NCI-H69 (cell line): ENCODE measurements at regions not wholly inside any gene's neighbourhood (a gene's known extent, or its start where the extent isn't known, plus 50 kb on each side); places are given as distances from the start of the nearest gene placed in this dataset.
"Not testable (repeated sequence)": the region's sequence is repeated elsewhere in the genome, so short reads cannot be mapped to it uniquely, and the experiment has no call there.

Experiments used
- DNase-seq: peaks from one replicate; lab custom pipeline; 2025; lab: John Stamatoyannopoulos, UW

DNA sequence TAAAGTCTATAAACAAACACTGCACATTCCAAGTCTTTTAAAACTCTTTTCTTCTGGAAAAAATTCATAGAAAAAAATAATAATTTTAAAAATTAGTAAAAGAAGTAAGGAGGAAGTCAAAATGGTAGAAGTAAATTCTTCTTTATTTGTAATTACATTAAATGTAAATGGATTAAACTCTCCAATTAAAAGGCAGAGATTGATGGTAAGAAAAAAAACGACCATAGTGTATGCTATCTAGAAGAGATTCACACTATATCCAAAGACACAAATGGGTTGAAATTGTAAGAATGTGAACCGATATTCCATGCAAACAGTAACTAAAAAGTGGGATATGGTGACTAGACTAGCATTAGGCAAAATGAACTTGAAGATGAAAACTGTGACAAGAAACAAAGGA is 1196.1 kb upstream of the CDH2 start:
- no peak for DNase-seq

DNA sequence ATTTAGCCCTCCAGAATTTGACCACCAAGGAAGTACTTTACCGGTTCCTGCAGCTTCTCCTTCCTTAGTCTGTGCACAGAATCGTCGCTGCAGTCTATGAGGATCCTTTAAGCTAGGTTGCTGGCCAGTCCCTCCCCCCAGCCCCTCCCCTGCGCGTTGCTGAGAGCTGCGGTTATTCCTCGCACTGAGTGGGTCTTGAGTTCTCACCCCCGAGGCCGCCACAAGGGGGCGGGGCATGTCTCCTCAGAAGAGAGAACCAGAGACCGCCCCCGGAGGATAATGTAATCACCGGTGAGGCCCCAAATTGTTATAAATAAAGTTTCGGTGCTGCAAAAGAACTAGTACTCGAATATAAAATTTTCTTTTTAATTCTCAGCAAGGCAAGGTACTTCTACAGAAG is 1184.9 kb upstream of the CDH2 start:
- no peak for DNase-seq

DNA sequence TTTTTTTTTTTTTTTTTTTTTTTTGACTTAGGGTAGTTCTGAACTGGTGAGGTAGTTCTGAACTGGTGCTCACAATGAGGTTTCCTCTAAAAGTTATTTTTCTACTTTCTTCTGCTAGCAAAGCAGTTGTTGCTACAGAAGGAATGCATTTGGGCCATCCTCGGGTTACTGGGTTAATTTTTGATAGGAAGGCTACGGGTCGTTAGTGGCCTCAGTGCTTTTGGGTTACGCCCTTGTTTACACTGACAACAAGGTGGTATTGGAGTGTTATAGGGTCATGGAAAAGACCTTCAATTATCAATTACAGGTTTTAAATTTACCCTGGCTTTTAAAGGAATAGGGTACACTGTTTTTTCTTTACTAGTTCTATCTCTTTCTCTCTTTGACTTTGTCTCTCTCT is 1183.7 kb upstream of the CDH2 start:
- not testable (repeated sequence) for DNase-seq

DNA sequence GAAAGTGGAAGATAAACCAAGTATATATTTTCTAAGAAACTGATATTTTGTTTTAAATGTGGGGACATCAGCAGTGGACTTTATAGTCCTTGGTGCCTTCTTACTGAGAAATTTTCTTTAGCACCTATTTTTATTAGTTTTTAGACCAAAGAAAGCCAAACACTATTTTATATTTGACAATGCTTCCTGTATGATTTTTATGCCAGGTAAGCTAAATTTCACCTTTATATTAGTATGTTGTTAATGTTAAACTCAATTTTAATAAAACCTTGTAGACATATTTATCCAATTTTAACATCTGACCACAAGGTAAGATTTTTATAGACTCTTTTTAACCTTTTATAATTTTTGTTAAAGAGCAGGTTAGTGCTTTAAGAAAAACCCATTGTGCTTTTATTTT is 1182.3 kb upstream of the CDH2 start:
- DNase-seq, result not testable (repeated sequence)

DNA sequence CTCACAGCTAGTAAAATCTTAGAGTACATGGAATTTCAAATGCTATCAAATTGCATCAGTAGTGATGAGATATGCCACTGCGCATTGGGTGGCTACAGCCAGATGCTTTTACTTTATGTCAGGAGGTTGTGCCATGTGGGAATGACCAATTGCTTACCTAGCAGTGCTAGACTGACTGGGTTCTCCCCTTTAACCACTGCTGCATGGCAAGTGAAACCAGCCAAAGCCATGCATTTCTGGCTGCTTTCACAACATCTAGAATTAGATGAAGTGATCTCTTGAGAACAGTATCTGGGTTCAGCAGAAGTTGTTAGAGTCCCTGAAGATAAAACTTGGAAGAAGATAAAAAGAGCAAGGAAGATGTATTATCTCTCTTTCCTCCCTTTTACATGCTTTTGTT is 1174.2 kb upstream of the CDH2 start:
- no peak for DNase-seq

DNA sequence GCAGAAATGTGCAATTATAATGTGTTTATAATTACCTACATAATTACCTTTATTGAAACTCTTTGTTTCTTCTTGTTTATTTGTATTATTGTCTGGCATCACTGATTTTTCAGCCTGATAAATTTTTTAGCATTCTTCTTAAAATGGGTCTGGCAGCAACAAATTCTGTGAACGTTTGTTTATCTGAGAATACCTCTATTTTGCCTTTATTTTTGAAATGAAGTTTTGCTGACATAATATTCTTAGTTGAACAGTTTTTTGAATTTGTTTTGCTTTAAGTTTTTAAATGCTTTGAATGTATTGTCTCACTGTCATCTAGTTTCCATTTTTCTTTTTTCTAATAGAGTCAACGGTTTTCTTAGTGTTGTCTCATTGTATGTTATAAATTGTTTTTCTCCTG is 1152.0 kb upstream of the CDH2 start:
- DNase-seq, result no peak

DNA sequence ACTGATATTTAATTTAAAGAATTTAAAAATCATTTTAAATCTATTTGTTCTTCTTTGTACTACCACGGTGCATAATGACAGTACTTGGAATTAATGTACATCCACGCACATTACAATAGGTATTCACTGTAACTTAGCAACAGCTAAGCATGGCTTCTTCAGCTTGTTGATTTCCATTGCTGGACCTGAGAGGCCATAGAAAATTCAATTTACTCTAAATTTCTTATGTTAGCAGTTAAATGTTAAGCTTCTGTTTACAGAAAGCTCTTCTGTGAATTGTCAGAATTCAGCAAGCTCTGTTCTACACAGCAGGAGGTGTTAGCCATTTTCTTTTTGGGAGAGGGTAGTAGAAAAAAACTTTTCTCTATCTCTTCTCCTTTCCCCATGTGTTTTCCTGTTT is 1149.3 kb upstream of the CDH2 start:
- DNase-seq, result peak; percentile 58

DNA sequence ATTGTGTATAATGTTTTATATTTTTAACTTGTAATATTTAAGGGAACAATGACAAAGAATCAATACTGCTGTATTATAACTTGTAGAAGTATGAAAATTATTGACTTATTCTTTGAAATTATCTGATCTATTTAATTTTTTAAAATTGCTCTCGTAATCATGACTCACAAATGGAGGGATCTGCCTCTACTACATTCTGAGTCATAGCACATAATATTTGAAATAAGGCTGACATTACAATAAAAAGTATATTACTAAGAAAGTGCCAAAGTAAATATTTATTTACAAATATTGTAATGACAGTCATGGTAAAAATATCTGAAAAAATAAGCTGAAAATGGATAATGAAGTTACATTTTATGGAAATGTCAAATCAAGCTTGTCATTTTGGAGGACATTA is 1144.6 kb upstream of the CDH2 start:
- no peak for DNase-seq

DNA sequence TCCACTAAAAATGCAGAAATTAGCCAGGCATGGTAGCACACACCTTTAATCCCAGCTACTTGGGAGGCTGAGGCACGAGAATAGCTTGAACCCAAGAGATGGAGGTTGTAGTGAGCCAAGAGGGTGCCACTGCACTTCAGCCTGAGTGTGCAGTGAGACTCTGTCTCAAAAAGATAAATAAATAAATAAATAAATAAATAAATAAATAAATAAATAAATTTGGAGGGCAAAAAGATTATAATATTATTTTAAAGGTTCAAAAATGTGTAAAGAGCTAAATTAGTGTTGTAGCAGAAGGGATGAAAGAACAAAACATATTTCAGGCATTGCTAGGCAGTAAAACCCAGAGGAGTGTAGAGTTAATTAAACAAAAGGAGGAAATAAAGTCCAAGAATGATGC is 1136.4 kb upstream of the CDH2 start:
- DNase-seq, result no peak

DNA sequence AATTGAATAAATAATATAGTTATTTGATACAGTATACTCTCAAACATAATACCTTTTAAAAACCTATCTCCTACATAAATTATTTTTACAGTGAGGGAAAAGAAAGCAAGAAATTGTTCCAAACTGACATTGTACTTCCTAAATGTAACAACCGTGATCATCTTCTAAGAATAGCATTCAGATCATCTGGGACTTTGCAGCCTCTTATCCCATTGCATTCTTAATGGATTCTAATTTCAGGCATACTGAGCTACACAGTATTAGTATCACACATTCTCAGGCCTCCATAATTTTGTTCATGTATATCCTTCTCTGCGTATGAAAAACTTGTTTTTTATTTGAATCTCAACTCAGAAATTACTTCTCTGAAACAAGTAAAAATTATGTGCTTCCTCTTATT is 1134.7 kb upstream of the CDH2 start:
- no peak for DNase-seq

DNA sequence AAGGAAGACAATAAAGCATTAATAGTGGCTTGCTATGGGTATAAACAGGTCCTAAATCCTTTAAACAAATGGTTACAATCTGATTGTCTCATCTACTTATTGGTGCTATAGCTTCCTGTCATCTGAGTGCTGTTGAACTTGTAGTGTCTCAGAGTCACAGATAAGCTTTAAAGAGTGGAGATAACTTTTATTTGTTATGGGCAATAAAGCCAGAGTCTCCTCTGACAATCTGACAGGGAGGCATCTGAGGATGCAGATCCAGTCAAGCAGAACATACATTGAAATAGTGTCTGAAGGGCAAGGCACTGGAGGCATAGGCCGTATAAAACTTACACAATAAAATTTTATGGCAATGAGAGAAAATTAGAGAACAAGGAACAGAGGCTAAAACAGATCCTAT is 1132.4 kb upstream of the CDH2 start:
- DNase-seq, result peak; percentile 46

DNA sequence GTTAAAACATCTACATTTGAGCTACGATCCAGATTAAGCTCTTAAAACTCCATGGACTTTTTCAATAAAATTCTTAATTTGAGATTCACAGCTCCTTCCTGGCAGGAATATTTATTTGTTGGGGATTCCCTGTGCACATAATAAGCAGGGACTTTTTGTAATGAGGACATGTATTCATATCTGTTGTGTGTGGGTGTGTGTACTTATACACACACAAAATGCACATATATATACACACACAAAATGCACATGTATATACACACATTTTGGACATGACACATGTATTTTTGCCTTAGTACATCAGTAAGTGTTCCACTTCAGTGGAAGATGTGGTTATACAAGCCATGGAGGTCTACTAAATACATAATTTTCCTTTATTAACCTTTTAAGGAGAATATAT is 1131.1 kb upstream of the CDH2 start:
- DNase-seq, result no peak

DNA sequence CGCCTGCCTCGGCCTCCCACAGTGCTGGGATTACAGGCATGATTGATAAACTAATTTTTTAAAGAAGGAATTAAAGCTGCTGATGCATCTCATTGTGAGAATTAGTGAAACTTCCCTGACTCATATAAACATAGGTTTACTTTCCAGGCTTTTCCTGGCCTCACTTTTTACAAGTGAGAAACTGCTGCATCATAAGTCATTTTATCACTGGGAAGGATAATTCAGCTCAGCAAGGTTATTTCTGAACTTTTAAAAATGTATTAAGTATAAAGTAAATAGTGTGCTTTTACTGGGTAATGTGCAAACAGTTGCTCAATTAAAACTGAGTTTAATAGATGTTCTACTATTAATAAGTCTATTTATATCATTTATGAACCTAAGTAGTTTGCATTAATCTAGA is 1130.3 kb upstream of the CDH2 start:
- no peak for DNase-seq

DNA sequence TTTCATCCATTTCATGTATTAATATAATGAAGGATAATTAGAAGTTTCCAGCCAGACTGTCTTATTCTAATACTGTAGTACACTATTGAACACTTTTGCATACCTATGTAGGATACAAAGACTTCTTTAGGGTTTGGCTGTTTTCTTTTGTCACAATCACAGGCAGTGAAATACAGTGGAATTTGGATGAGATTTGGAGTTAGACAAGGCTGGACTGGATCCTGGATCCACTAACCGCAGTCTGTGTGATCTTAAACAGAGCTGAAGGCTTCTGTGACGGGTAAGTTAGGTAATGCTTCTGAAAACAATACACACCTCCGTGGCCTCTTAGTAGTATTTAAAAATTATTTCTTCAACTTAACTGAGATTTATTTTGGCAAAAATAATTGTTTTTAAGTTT is 1128.6 kb upstream of the CDH2 start:
- DNase-seq, result no peak

DNA sequence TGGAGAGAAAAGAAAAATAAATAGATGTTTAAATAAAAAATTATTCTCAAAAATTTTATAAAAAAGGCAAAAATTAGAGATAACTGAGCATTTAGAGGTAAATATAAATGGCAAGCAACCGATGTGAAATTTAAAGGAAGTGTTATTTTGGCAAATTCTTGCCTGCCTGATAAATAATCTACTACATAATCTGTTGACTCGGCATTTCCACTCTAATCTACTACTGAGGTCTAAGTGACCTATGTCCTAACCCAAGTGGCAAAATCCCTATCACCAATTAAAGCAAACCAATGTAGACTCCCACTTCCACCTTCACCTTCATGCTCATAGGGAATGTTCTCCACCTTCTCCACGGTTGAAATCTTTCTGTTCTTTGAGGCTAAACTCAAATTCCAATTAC is 1124.1 kb upstream of the CDH2 start:
- DNase-seq, result no peak

DNA sequence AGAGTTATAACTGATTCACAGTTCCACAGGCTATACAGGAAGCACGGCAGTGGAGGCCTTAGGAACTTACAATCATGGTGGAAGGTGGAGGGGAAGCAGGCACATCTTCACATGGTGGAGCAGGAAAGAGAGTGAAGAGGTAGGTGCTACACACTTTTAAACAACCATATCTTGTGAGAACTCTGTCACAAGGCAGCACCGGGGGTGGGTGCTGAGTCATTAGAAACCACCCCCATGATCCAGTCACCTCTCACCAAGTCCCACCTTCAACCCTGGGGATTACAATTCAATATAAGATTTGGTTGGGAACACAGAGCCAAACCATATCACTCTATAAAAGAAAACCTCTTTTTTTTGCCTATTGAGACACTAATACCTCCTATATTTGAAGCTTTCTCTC is 1108.5 kb upstream of the CDH2 start:
- DNase-seq, result no peak

DNA sequence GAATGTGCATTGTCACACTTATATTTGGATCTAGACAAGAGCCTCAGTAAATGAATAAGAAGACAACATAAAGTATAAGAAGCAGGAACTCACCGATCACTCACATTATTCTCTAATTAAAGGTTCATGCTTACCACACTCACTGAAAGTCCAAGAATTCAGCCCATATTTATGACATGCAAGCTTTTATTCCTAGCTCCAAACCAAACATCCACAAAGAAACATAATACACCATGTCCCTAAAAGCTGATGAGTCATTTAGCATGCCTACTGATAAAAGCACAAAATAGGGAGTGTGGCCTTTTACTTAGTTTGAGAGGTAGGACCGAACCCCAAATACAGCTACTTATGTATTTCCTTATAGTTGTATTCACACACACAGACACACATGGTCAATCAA is 1094.6 kb upstream of the CDH2 start:
- peak; percentile 13 for DNase-seq

DNA sequence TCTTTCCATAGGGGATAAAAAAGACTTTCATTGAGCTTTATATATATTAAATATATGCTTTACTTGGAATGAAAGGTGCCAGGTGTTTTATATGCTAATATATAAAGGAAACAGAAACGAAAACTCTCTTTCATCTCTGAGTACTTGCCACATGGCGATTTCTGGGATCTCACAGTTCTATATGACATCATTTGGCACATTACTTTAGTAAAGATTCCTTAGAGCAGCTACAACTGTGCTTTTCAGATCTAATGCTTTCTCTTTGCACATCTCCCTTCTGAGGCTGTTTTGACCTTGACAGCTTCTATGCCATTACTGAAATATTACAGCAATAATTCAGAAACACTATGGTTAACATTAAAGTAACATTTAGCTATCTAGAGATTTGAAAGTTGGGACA is 1082.9 kb upstream of the CDH2 start:
- no peak for DNase-seq

DNA sequence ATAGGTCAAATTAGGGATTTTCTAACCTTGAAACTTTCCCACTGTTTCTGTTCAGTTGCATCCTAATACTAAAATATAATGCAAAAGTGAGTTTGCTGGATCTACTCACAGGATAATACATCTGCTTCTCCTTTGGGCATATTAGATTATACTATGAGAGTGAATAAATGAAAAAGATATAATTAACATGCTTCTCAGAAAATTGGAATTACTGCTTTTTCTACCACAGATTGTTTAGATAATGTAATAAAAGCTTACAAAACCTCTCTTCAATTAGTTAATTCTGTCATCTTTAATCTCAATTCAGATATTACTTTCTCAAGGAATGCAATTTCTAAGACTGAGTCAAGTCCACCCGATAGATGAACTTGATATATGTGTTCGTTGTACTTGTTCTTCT is 1077.2 kb upstream of the CDH2 start:
- no peak for DNase-seq

DNA sequence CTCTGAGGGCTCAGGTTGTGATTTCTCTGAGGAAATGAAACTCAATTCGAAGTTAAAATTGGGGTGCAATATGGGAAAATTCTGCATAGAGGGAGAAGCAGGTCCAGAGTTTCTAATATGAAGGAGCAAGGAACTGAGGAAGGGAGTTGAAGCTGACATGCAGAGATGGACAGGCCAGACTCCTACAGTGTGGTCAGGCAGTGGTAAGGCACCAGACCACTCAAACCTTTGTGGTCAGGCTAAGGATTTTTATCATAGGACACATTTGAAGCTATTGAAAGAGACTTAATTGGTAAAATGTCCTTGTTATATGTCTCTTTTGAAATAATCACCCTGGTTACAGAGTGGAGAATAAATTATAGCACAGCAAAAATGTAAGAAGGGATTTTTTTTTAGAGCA is 1074.8 kb upstream of the CDH2 start:
- DNase-seq, result no peak

DNA sequence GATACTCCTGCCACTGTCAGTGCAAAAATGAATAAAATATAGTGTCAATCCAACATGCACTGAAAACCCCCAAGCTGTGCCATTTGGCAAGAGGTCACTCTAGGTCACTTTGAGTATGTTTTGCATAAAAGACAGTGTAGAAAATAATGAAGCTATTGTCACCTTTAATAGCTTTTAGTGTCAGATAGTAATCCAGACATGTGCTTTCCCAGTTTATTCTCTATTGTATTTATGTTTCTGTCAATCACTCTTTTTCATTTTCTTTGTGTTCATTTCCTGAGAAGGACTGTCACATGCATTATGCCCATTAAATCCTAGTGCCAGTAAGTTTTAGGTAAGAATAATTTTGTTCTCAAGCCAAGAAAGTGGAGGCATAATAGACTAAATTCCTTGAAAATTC is 1073.9 kb upstream of the CDH2 start:
- peak; percentile 15 for DNase-seq

DNA sequence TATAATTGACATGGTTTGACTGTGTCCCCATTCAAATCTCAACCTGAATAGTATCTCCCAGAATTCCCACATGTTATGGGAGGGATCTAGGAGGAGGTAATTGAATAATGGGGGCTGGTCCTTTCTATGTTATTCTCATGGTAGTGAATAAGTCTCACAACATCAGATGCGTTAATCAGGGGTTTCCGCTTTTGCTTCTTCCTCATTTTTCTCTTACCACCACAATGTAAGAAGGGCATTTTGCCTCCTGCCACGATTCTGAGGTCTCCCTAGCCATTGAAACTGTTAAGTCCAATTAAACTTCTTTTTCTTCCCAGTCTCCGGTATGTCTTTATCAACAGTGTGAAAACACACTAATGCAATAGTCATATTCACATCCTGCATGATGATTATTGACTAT is 1073.3 kb upstream of the CDH2 start:
- DNase-seq, result peak; percentile 71

DNA sequence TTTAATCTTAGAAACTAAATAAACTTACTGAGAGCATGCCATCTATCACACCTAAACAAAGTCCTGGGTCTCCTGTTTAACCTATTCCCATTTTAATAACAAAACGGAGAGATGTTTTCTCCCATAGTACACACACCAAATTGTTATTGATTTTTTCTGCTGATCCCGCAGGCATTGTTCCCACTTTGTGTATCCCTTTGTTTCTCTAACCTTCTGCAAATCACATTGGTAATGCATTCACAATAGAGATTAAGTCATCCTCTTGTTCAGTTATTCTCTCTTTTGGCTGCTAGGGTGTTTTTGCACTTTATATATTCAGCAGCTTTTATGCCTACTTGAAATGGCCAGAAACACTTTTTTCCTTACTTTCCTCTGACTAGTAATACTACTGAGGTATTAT is 1071.9 kb upstream of the CDH2 start:
- no peak for DNase-seq

DNA sequence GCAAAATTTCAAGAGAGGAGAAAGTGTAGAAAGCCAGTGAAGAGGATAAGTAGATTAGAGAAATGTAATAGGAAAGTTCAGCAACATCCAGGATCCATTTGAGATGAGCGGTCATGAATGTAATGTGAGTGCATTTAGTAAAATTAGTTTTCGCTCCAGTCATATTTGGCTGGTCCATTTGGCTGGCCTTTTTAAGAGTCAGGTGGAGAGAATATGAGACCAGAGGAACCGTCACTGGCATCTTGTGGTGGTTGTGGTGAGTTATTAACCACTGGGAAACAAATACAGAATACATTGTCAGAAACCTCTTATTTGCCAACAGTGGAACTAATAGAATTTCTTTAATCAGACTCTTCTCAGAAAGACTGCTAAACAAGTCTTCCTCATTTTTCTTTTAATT is 1064.3 kb upstream of the CDH2 start:
- no peak for DNase-seq

DNA sequence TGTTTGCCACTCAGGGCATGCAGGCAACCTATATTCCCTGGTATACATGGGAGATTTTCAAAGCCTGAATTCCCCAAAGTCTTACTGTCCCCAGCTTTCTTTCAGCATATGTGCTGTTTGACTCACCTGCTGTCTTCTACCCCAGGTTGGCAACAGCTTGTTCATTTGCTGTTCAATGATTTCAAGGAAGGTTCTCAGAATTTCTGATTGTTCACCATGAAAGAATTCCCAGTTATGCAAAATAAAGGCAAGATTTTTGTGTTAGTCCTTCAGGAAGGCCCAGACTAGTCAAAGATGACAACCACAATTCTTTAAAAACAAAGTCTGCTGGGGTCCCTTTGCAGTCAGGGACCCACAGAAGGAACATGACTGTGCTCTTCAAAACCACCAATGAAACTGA is 1057.8 kb upstream of the CDH2 start:
- DNase-seq, result no peak
